PFSK-1 (cell line): ENCODE measurements at regions not wholly inside any gene's neighbourhood (a gene's known extent, or its start where the extent isn't known, plus 50 kb on each side); places are given as distances from the start of the nearest gene placed in this dataset.

Source experiments
- TAF1 ChIP-seq: IDR thresholded peaks from 2 replicates; pipeline ENCODE4 v1.6.1; 2012; ENCODE audit warnings: low read length, control low read depth, borderline replicate concordance; ENCODE audit not compliant: insufficient read depth
- TF ChIP-seq, protein P1 (sequence below), 2 experiments: IDR thresholded peaks; 2 replicates each; pipeline versions ENCODE4 v1.6.1 to v1.8.0; 2011 to 2012; ENCODE audit warnings: low read depth in 2 of 2, low read length in 2 of 2, control low read depth in 1 of 2, inconsistent platforms in 1 of 2, mild to moderate bottlenecking in 1 of 2, moderate library complexity in 1 of 2; ENCODE audit not compliant: insufficient read depth in 1 of 2

DNA sequence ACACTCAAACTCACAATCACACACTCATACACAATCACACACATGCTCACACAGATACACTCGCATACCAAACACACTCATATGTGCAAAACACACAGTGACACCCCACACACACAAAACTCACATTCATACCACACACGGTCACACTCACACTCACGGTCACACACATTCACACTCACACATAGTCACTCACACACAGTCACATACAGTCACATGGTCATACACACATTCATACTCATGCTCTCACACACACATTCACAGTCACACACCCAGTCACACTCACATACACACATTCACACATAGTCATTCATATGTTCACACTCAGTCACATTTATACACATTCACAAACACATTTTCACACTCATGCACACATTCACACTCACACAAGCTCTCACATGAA lies 296.0 kb upstream of the RNF32 start:
- TF ChIP-seq, protein P1, sequence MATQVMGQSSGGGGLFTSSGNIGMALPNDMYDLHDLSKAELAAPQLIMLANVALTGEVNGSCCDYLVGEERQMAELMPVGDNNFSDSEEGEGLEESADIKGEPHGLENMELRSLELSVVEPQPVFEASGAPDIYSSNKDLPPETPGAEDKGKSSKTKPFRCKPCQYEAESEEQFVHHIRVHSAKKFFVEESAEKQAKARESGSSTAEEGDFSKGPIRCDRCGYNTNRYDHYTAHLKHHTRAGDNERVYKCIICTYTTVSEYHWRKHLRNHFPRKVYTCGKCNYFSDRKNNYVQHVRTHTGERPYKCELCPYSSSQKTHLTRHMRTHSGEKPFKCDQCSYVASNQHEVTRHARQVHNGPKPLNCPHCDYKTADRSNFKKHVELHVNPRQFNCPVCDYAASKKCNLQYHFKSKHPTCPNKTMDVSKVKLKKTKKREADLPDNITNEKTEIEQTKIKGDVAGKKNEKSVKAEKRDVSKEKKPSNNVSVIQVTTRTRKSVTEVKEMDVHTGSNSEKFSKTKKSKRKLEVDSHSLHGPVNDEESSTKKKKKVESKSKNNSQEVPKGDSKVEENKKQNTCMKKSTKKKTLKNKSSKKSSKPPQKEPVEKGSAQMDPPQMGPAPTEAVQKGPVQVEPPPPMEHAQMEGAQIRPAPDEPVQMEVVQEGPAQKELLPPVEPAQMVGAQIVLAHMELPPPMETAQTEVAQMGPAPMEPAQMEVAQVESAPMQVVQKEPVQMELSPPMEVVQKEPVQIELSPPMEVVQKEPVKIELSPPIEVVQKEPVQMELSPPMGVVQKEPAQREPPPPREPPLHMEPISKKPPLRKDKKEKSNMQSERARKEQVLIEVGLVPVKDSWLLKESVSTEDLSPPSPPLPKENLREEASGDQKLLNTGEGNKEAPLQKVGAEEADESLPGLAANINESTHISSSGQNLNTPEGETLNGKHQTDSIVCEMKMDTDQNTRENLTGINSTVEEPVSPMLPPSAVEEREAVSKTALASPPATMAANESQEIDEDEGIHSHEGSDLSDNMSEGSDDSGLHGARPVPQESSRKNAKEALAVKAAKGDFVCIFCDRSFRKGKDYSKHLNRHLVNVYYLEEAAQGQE (IDR thresholded peaks at IDR 0.05; ENCODE audit: insufficient read depth in 1 of 2, low read depth in 2 of 2, low read length in 2 of 2): no peak
- no peak for TF ChIP-seq TAF1
